Stimulated activated CD8-positive, alpha-beta memory T cell treated with anti-CD3 and anti-CD28 coated beads, Interleukin-12 subunit alpha, Interleukin-12 subunit beta, amount 100 ng/mL, for 1 hour (primary cell): ENCODE measurements at regions not wholly inside any gene's neighbourhood (a gene's known extent, or its start where the extent isn't known, plus 50 kb on each side); places are given as distances from the start of the nearest gene placed in this dataset.

Experiments used
- DNase-seq: peaks from one replicate; pipeline ENCODE4 v3.0.0-alpha.2; 2020; ENCODE audit warnings: low read depth

DNA sequence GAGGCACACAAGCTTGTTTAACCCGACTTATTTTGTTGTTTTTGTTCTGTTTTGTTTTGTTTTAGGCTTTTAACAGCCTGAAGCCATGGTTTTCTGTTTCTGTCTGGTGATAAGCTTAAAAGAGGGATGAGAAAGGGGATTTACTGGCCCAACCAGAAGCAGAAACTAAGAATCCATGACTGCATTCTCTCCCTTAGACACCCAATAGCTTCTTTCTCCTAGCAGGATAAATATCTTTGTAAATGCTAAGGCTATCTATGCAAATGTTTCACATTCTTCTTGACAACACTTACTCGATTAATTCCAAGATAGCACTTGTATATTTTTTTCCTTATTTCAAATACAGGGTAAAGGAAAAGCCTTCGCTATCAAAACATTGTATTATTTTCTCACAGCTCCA is 53.7 kb upstream of the SMAD1 start:
- DNase-seq: no peak

DNA sequence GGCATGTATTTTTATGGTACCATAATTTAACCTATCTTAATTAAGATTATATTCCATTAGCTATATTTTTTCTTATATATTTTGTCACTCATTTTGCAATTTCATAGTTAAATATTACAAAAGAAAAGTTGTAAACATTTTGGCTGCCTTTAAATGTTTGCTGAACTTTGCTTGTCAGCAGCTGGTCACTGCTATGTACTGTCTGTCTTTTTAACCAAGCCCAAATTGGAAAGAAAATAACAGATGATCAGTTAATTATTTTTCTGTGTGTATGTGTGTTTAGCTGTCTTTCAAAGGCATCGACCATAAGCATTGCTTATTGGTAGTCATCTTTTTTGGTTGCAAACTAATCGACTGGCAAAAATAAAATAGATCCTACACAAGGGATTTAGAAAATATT is 54.4 kb upstream of the SMAD1 start:
- no peak for DNase-seq

DNA sequence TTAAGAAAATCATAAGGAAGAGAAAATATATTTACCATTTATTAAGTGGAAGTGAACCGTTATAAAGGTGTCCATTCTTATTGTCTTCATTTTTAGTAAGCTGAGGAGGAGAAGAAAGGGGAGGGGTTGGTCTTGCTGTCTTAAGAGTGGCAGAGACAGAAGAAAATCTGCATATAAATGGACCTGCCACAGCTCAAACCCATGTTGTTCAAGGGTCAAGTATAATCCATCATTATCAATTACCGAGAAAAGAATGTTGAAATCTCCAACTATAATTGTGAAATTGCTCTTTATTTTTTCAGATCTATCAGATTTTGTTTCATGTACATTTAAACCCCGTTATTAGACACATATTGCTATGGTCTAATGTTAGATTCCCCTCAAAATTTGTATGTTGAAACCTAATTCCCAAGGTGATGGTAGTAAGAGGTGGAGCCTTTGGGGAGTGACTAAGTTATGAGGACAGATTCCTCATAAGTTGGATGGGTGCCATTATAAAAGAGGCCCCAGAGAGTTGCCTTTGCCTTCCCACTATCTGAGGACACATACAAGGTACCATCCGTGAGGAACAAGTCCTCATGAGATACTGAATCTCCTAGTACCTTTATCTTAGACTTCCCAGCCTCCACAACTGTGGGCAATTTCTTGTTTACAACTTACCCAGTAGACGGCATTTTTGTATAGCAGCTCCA is 58.5 kb upstream of the SMAD1 start:
- DNase-seq: no peak

DNA sequence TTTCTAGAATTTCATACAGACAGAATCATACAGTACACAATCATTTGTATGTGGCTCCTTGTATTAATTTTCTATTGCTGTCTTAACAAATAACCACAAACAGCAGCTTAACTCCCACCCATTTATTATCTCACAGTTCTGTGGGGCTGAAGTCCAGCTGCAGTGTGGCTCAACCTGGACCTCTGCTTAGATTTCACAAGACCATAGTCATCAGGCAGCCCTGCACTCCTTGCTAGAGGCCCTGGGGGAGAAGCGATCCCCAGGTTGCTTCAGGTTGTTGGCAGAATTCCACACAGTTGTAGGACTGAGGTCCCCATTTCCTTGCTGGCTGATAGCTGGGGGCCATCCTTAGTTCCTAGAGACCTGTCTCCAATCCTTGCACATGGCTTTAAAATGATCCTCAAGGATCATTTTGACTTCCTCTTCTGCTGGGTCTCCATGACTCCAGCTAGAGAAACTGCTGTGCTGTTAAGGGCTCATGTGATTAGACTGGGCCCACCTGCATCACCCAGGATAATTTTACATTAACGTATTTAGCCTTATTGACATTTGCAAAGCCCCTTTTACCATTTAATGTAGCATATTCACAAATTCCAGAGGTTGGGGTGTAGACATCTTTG is 60.9 kb upstream of the SMAD1 start:
- no peak for DNase-seq

DNA sequence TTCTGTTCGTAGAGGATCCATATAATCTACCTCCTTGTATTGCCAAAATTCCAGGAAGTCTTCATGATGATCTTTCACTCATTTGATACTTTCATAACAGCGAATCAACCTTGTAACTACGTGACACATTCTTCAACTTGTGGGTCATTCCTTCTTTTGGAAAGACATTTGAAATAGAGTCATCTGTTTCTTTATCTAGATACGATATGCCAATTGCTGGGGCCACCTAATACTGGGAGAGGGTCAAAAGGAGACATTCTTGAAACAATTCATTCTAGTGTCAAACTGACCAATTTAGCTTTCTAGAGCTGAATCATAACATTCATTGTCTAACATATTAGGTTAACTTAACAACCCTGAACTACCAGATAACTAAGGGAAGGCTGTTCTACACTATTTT is 62.9 kb upstream of the SMAD1 start:
- DNase-seq: no peak

DNA sequence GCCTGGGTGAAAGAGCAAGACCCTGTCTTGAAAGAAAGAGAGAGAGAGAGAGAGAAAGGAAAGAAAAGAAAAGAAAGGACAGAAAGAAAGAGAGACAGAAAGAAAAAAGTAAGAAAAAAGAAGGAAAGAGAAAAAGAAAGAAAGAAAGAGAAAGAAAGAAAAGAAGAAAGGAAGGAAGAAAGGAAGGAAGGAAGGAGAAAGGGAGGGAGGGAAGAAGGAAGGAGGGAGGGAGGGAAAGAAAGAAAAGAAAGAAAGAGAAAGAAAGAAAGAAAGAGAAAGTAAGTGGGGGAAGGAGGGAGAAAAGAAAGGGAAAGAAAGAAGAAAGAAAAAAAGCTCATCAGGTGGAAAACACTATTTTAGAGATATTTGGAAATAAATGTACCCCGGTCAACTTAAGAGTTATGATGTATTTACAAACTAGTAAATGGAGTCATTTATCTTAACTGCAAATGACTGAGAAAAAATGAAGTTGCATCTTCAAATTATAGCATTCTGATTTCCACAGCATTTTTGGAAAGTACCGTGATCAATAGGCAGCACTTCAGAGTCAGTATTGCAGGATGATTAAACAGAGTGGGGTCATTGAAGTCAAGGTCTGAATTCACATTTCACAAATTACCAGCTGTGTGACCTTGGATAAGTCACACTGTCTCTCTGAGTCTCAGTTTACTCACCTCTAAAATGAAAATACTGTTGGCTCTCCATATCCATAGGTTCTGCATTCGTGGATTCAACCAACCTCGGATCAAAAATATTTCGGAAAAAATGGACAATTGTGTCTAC is 64.1 kb upstream of the SMAD1 start:
- DNase-seq: no peak

DNA sequence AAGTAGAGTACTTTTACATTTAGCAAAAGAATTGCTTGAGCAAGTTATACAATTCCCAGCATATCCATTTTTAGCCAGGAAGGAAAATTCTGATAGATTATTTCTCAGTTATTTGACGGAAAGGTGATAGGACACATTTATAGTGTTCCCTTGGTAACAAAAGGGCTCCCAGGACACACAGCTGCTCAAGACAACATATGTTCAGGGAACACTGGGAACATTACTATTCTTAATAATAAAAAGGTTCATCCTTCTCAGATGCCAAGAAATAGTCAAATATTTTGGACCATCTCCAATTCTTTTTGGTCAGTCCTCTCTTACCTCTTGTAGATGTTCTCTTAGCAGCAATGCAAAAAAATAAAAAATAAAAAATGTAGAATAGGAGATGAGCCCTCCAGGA is 66.8 kb upstream of the SMAD1 start:
- no peak for DNase-seq

DNA sequence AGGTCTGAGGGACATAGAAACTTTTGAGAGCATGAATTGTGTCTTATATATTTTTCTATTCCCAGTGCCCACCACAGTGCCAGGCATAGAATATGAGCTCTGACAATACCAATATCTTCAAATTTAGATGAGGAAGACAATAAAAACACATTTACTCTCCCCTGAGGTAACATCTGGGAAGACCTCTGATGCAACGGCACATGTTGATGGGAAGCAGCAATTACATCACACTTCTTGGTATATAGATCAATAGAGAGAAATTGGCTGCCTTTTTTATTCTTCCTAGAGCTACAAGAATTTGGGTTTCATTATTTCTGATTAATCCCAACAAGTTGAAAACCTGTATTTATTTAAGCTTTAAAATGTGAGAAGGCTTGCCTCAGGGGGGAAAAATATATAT is 67.4 kb upstream of the SMAD1 start:
- DNase-seq: no peak

DNA sequence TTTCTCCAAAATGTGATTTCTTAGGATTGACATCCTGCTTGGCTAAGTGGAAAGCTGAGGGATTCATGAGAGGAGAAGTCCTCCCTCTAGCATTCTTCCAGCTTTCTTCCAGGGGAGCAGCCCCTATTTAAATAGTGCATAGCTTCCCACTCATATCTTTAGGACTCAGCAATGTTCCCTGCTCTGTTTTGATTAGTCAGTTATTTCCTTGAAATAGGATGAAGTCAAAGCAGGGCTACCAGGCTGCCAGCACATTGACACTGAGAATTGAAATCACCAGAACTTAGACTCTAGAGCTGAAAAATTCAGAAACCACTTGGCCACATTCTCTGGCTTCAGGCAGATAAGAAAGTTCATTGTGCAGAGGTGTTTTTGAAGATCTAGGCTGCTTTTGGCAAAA is 74.7 kb upstream of the SMAD1 start:
- no peak for DNase-seq

DNA sequence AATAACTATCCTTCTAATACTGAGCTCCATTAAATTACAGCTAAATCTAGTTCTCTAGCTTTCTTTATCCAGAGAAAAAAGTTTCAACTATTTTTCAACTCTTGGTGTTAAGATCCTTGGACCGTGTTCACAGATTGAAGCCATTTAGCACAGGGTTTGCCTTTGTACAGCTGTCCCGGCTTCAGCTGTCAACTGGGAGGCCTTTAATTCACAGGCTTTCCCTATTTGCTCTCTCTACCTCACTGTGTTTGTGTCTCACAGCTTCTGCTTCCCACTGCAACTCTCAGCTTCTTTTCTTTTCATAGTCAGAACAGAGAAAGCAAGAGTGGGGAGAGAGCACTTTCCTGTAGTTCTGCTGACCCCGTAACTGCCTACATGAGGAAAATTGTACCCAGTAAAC is 76.9 kb upstream of the SMAD1 start:
- no peak for DNase-seq

DNA sequence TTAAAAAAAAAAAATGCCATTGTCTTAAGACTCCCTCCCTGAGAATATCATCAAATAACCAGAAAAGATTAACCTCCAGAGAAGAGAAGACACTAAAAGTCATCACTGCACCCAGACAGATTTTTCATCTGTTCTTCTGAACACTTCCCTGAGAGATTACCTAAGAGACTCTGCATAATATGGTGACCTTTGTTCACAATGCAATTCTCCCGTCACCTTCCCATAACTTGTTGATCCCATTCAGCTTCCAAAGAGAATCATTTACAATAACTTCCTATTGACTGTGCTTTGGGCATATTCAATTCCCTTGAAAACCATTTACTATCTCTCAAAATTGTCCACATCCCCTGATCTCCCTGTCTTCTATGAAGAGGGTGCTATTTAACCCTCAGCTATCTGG is 85.1 kb upstream of the SMAD1 start:
- no peak for DNase-seq

DNA sequence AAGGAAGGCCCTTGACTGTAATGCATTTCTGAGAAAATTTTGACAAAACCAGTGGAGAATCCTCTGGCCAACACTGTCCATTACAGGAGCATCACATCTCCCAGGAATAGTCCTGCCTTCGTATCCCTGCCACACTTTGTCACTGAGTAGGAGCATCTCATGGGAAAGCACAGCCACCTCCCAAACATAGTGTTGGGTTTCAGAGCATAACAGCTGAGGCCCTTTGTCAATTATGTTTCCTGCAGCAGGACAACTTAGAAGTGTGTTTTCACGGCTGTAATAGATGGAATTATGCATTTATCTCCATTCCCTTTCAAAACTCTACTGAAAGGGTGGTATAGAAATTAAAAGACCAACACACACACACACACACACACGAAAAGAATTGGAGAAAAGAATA is 91.1 kb upstream of the SMAD1 start:
- DNase-seq: no peak

DNA sequence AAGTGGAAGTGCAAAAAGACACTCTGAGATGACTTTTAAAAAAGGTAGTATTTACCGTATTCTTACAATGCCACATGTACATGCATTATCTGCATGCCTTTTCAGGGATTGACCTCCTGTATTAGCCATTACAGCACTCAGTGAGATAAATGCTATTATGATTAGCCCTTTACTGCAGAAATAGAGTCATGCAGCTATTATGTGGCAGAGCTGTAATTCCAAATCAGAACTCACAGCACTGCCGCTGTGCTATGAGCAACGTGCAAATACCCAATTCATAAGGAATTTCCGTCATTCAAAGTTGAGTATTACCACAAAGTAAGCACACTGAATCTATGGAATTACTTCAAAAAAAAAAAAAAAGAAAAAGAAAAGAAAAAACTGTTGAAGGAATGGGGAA is 92.1 kb upstream of the SMAD1 start:
- DNase-seq: no peak

DNA sequence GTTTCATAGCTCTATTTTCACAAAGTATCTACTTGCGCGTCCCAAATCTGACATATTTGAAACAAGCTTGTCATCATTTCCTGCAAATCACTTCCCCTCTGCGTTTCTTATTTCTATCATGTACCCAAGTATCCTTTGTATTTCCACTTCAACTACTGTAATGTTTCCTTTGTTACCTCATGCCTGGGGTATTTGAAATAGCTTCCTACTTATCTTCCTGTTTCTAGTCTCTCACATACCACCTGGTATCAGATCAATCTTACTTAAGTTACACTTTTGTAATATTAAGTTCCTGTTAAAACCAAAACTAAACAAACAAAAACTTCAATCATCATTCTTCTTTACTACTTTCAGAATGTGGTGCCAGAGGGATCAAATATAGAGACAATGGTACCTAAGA is 93.6 kb upstream of the SMAD1 start:
- DNase-seq: no peak

DNA sequence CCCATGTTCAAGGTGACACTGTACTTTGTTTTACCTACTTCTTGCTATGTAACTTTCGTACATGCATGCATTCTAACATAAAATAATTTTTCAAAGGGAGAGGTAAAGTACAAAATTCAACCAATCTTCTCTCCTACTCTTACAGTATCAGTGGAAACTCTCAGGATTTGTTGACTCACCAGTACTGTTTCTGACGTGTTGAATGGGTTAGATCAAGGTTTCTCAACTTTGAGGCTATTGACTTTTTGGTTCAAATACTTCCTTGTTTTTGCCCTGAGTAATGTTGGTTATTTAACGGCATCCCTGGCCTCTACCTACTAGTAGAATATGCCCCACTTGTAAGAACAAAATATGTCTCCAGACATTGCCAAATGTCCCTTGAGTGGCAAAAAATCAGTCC is 94.6 kb upstream of the SMAD1 start:
- no peak for DNase-seq

DNA sequence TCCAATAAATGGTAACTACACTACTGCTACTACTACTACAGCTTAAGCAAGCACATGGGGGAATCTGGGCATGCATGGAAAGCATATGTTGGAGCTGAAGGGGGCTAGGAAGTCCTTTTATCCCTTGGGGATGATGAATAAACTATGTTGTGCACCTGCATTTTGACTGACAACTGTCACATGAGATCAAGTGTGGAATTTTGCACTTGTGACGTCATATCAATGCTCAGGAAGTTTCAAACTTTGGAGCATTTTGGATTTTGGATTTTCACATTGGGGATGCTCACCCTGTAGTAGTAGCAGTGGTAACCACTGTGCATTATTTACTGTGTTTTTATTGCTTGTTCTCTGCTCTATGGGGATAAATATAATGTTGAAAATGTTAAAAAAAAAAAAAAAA is 100.5 kb upstream of the SMAD1 start:
- no peak for DNase-seq

DNA sequence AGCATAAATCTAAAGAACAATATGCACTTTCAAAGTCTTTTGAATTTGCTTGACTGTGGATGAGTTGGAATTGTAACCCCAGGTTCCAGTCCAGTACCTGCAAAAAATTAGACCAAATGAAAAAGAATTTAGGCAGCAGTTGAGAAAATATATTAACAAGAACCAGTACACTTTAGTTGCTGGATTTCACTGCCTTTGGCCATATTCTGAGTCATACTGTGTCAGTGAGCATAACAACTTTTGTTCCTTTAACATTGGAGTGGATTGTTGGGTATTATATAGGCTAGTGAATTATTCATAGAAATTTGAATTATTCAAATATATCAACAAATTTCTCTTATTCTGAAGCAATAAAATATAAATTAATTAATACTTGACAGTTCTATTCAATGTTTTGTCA is 101.5 kb upstream of the SMAD1 start:
- DNase-seq: no peak

DNA sequence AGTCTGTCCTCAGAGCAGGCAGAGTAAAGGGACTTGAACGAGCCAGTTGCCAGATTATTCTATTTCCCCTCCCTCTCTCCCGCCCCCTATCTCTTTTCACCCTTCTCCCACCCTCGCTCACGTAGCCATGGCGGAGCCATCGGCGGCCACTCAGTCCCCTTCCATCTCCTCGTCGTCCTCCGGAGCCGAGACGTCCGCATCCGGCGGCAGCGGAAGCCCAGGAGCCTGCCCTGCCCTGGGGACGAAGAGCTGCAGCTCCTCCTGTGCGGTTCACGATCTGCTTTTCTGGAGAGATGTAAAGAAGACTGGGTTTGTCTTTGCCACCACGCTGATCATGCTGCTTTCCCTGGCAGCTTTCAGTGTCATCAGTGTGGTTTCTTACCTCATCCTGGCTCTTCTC is 106.2 kb upstream of the SMAD1 start:
- no peak for DNase-seq

DNA sequence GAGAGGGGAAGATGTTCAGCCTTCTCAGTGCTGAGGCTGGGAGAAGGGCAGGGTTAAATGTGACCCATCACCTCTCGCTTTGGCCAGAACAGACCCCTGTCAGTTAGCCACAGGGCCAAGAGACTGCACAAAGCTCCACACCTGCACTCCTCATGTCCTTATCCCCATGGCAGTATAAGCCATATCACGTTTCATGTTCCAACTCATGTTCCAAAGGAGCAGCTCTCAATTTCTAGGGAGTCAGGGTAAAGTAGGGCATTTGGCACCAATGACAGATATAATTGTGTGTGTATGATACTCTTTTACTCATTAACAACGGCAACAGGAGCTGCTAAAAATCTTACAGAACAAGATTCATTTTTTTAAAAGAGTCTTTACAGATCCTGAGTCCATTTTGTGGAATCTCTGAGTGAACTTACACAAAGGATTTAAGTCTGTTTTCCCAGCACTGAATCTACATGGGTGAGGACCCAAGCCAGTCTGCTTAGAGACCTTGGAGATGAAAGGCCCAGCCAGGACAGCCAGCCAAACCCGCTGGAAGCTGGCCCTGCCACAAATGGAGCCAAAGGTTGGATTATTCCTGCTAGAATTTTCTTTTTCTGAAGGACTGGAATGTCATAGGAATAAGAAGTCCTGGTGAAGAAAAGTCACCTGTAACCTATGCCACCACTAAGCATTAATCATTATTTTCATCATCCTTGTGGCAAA is 129.1 kb upstream of the SMAD1 start:
- DNase-seq: no peak

DNA sequence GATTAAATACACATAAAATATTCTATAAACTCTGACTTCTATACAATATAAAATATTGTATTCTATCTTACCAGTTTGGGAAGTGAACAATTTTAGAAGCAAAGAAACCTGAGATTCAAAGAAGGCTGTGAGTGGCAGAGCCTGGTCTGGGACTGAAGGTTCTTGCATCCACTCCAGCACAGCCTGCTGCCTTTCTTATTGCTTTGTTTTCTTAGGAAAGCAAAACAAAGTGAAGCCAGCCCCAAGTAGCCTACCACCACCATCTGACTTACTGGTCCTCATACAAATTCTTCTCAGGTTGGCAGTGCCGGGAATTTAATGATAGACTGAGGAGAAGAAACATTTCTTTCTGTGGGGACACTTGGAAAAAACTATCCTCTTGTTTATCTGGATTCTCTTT is 129.7 kb upstream of the SMAD1 start:
- no peak for DNase-seq

DNA sequence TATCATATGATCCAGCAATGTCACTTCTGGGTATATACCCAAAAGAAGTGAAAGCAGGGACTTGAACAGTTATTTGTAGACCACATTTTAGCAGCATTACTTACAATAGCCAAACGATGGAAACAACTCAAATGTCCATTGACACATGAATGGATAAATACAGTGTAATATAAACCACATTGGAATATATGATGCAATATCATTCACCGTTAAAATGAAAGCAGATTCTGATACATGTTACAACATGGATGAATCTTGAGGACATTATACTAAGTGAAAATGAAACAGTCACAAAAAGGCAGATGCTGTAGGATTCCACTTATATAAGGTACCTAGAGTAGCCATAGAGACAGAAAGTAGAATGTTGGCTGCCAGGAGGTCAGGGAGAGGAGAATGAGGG is 130.5 kb upstream of the SMAD1 start:
- no peak for DNase-seq

DNA sequence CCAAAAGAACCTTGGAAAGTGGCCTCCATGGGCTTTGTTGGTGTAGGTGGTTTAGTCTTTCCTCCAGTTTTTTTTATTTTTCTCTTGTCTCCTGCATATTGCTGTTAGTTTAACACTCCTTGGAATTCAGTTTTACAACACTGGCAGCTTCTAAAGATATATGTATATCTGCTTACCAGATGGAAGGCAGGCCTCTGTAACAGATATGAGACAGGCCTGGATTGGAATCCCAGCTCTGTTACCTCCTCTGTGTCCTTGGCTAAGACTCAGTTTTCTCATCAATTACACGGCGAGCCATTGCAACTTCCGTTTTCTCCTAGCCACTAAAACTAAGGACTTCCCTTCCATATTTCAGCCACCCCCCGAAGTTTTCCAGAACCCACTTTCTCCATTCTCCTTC is 133.4 kb upstream of the SMAD1 start:
- no peak for DNase-seq

DNA sequence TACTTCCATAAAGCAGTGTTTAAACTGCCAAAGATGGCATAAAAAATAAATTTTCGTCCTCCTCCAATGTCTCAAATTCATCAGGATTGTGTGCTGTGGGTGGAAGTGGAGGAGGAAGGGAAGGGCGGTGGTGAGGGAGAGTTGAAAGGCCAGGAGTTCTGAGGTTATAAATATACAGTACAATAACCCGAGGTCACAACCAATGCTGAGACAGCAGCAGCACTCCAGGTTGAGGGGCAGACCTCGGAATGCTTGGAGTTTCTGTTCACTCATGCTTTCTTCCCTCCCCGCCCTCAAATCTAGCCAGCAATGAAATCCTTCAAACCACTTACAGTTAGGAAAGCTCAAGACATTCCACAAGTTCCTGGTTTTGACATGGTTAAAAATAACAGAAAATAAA is 134.0 kb upstream of the SMAD1 start:
- no peak for DNase-seq
